HCEC 1CT (cell line): ENCODE measurements at regions not wholly inside any gene's neighbourhood (a gene's known extent, or its start where the extent isn't known, plus 50 kb on each side); places are given as distances from the start of the nearest gene placed in this dataset.

Source experiments
- DNase-seq: peaks from one replicate; pipeline ENCODE4 v3.0.0-alpha.2; 2017

- DNase-seq: no peak
Measured at GRCh38 chr7:4616116-4616515, 66.0 kb upstream of the FOXK1 start.

- DNase-seq: peak; percentile 57
Measured at GRCh38 chr7:4621396-4621795, 60.7 kb upstream of the FOXK1 start.

- no peak for DNase-seq
Measured at GRCh38 chr7:4626318-4626845, 55.7 kb upstream of the FOXK1 start.

- DNase-seq: no peak
Measured at GRCh38 chr7:4629287-4629895, 52.7 kb upstream of the FOXK1 start.

GRCh38 chr7:4631380-4632179, 50.5 kb upstream of the FOXK1 start:
- DNase-seq: peak; percentile 91
